ENCODE measurements at regions not wholly inside any gene's neighbourhood (a gene's known extent, or its start where the extent isn't known, plus 50 kb on each side); places are given as distances from the start of the nearest gene placed in this dataset.

DNA sequence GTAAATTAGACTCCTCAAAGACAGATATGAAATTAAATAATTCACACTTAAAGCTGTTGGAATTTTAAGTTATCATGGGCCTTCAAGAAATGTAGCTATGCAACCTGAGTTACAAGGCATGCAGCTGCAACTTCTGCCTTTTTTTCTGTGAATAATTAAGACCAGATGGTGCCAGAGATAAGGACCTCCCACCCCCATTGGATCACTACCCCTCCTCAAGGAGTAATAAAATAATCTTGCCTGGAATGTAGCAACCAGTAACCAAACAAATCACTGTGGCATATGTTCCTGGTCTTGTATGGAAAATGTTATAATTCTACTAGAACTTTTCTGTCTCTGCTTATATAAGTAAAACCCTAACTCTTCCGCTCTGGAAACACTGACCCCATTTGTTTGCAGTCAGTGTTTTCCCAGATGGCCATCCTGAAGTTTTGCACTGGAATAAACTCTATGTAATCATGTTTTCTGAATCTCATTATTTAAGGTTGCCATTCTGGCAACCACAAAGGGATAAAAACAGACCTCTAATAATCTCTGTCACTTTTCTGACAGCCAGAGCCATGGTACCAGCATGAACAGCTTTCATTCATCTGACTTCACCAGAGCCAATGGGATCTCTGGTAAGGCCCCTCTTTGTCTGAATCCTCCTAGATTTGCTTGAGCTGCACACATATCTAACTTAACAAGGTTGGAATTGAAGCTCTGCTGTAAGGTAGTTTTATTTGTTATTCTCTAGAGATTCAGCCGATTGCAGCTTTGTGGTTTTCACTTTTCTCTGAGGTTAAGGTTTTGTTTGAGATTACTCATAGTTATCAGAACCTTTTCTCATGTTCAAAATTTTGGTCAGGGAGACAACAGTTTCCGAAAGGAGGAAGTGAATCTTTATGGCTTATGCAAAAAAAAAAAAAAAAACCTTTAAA, 274.6 kb downstream of the NAF1 start:
- TF ChIP-seq EZH2 (IDR thresholded peaks at IDR 0.05; ENCODE audit: insufficient read depth, poor library complexity, severe bottlenecking) (no peak), EZH2phosphoT487 (IDR thresholded peaks at IDR 0.05; ENCODE audit: insufficient read depth, low read depth) (no peak)
